IMR-90 (cell line): ENCODE measurements at regions not wholly inside any gene's neighbourhood (a gene's known extent, or its start where the extent isn't known, plus 50 kb on each side); places are given as distances from the start of the nearest gene placed in this dataset.

Experiments used
- ATAC-seq: fragments of 200-7000 bp; cut with Tn5 transposase; 2 replicates; pipeline ENCODE4 v1.9.1; 2020; ENCODE audit warnings: low read depth, mild to moderate bottlenecking, moderate library complexity
- BruUV-seq: library from RNA; stranded (reverse); fragments of 400-500 nt; replicated peaks from 2 replicates; lab custom pipeline; 2021; lab: Mats Ljungman, UMichigan
- CTCF ChIA-PET: fragments of 300-600 bp; formaldehyde crosslinking; extraction: SDS; loops from one replicate; lab custom pipeline; 2021; ENCODE audit warnings: antibody characterized with exemption; lab: Yijun Ruan, JAX
- POLR2A ChIA-PET: fragments of 300-600 bp; sonication (Branson Sonifier 250); formaldehyde crosslinking; loops from one replicate; lab custom pipeline; 2022; ENCODE audit warnings: antibody characterized with exemption; ENCODE audit not compliant: unreplicated experiment; lab: Charles Lee
- DNase-seq: peaks from one replicate; pipeline ENCODE4 v3.0.0; 2013
- H2AFZ ChIP-seq: replicated peaks from 2 replicates; pipeline ENCODE3; 2013; ENCODE audit warnings: low read length, mild to moderate bottlenecking; ENCODE audit not compliant: poor library complexity
- H2AK5ac ChIP-seq: 2 replicates; pipeline ENCODE4 v1.6.1; 2013; ENCODE audit warnings: low read depth, low read length, inconsistent platforms
- H2AK9ac ChIP-seq: replicated peaks from 2 replicates; pipeline ENCODE3; 2013; ENCODE audit warnings: mild to moderate bottlenecking, low read depth, low read length, moderate library complexity; ENCODE audit not compliant: poor library complexity
- H2BK120ac ChIP-seq: 2 replicates; pipeline ENCODE4 v1.6.1; 2013; ENCODE audit warnings: low read depth, low read length, inconsistent platforms
- H2BK15ac ChIP-seq: 3 replicates; pipeline ENCODE4 v1.6.1; 2013; ENCODE audit warnings: low read depth, low read length, inconsistent platforms
- H2BK20ac ChIP-seq: 2 replicates; pipeline ENCODE4 v1.6.1; 2013; ENCODE audit warnings: low read depth, mild to moderate bottlenecking, inconsistent platforms, low read length, moderate library complexity
- H2BK5ac ChIP-seq: 2 replicates; pipeline ENCODE4 v1.6.1; 2013; ENCODE audit warnings: mild to moderate bottlenecking, low read depth, low read length, inconsistent platforms; ENCODE audit not compliant: poor library complexity, severe bottlenecking
- H3K14ac ChIP-seq: replicated peaks from 2 replicates; pipeline ENCODE4 v1.6.1; 2013; ENCODE audit warnings: low read depth, low read length, inconsistent platforms
- H3K18ac ChIP-seq: 2 replicates; pipeline ENCODE4 v1.6.1; 2013; ENCODE audit warnings: low read depth, low read length, control low read depth
- H3K23ac ChIP-seq: 2 replicates; pipeline ENCODE4 v1.6.1; 2013; ENCODE audit warnings: low read depth, low read length, inconsistent platforms
- H3K27ac ChIP-seq: 2 replicates; pipeline ENCODE4 v1.5.1; 2013; ENCODE audit warnings: mild to moderate bottlenecking, control low read depth, low read length; ENCODE audit not compliant: insufficient read depth
- H3K27me3 ChIP-seq: 2 replicates; pipeline ENCODE4 v1.6.1; 2013; ENCODE audit warnings: low read length; ENCODE audit not compliant: control insufficient read depth, insufficient read depth
- H3K36me3 ChIP-seq: 2 replicates; pipeline ENCODE4 v1.6.1; 2013; ENCODE audit warnings: low read length, mixed read lengths; ENCODE audit not compliant: control insufficient read depth, insufficient read depth
- H3K4ac ChIP-seq: 2 replicates; pipeline ENCODE4 v1.6.1; 2013; ENCODE audit warnings: low read depth, low read length, inconsistent platforms
- H3K4me1 ChIP-seq: 2 replicates; pipeline ENCODE4 v1.6.1; 2013; ENCODE audit warnings: low read length, mixed read lengths; ENCODE audit not compliant: control insufficient read depth, insufficient read depth
- H3K4me2 ChIP-seq: 2 replicates; pipeline ENCODE4 v1.6.1; 2013; ENCODE audit warnings: low read depth, mild to moderate bottlenecking, control low read depth, low read length, moderate library complexity
- H3K4me3 ChIP-seq: 2 replicates; pipeline ENCODE4 v1.5.1; 2013; ENCODE audit warnings: low read depth, mild to moderate bottlenecking, control low read depth, low read length, moderate library complexity; ENCODE audit not compliant: insufficient read depth
- H3K56ac ChIP-seq: 2 replicates; pipeline ENCODE4 v1.6.1; 2013; ENCODE audit warnings: low read length, inconsistent platforms; ENCODE audit not compliant: insufficient read depth; ENCODE audit errors: extremely low read depth
- H3K79me1 ChIP-seq, 2 experiments: 2 replicates each; pipeline ENCODE4 v1.6.1; 2013; ENCODE audit warnings: low read length in 2 of 2, inconsistent platforms in 1 of 2, low read depth in 1 of 2
- H3K9ac ChIP-seq: 2 replicates; pipeline ENCODE4 v1.6.1; 2013; ENCODE audit warnings: low read depth, low read length, control low read depth
- H3K9me1 ChIP-seq: 2 replicates; pipeline ENCODE4 v1.6.1; 2013; ENCODE audit warnings: low read length, inconsistent platforms; ENCODE audit not compliant: insufficient read depth
- H3K9me3 ChIP-seq: 2 replicates; pipeline ENCODE4 v1.6.1; 2013; ENCODE audit warnings: low read length; ENCODE audit not compliant: control insufficient read depth, insufficient read depth
- H4K20me1 ChIP-seq: 2 replicates; pipeline ENCODE4 v1.6.1; 2013; ENCODE audit warnings: low read length, inconsistent platforms; ENCODE audit not compliant: insufficient read depth
- H4K5ac ChIP-seq: 2 replicates; pipeline ENCODE4 v1.6.1; 2013; ENCODE audit warnings: mild to moderate bottlenecking, low read depth, low read length, control low read depth
- H4K8ac ChIP-seq, 2 experiments: 2 replicates each; pipeline ENCODE4 v1.6.1; 2013; ENCODE audit warnings: low read depth in 2 of 2, low read length in 2 of 2, control low read depth in 1 of 2, inconsistent platforms in 1 of 2
- H4K91ac ChIP-seq: 2 replicates; pipeline ENCODE4 v1.6.1; 2013; ENCODE audit warnings: low read depth, low read length, inconsistent platforms; ENCODE audit not compliant: insufficient read depth
- CEBPB ChIP-seq: IDR thresholded peaks from 2 replicates; pipeline ENCODE4 v1.6.1; 2012; ENCODE audit warnings: low read depth, low read length, improper control_type of control experiment
- CHD1 ChIP-seq: IDR thresholded peaks from 2 replicates; pipeline ENCODE4 v1.6.1; 2012; ENCODE audit warnings: low read depth, low read length, improper control_type of control experiment
- FOS ChIP-seq: fragments of 150-350 bp; IDR thresholded peaks from 2 replicates; pipeline ENCODE4 v1.6.1; 2016; ENCODE audit warnings: low read depth, low read length
- MAZ ChIP-seq: IDR thresholded peaks from 2 replicates; pipeline ENCODE4 v1.6.1; 2012; ENCODE audit warnings: low read depth, mild to moderate bottlenecking, low read length, improper control_type of control experiment, moderate library complexity, borderline replicate concordance
- MXI1 ChIP-seq: IDR thresholded peaks from 2 replicates; pipeline ENCODE4 v1.6.1; 2012; ENCODE audit warnings: low read depth, mild to moderate bottlenecking, low read length, moderate library complexity, borderline replicate concordance
- RAD21 ChIP-seq: IDR thresholded peaks from 2 replicates; pipeline ENCODE4 v1.6.1; 2012; ENCODE audit warnings: low read length, improper control_type of control experiment
- RCOR1 ChIP-seq: IDR thresholded peaks from 2 replicates; pipeline ENCODE4 v1.6.1; 2012; ENCODE audit warnings: mild to moderate bottlenecking, low read length, improper control_type of control experiment; ENCODE audit not compliant: insufficient replicate concordance
- WGBS, 2 experiments: methylation state at CpG; one replicate each; pipeline versions ENCODE4 v1.1.5 to v1.1.7; 2013; ENCODE audit warnings: missing lambda C conversion rate in 2 of 2; ENCODE audit not compliant: insufficient read length in 1 of 2; ENCODE audit errors: extremely low coverage in 2 of 2; 5-methylcytosine and 5-hydroxymethylcytosine counted together
- dilution Hi-C: fragments of 300-500 bp; cut with HindIII; formaldehyde crosslinking; loops from one replicate; pipeline ENCODE4 v1.14.3; 2018; ENCODE audit warnings: low sequenced_read_pairs; ENCODE audit not compliant: unreplicated experiment
- in situ Hi-C: fragments of 300-500 bp; cut with MboI; formaldehyde crosslinking; loops from 3 replicates; pipeline ENCODE4 v1.14.3; 2019; ENCODE audit warnings: low sequenced_read_pairs, inconsistent platforms, mixed read lengths
- intact Hi-C: fragments of 100-400 bp; cut with micrococcal nuclease; formaldehyde crosslinking; loops from 2 replicates; pipeline ENCODE4 v1.10.0; 2022
- TF ChIP-seq, protein P1 (sequence below): fragments of 150-350 bp; IDR thresholded peaks from 2 replicates; pipeline ENCODE4 v1.6.1; 2017; ENCODE audit warnings: mild to moderate bottlenecking, antibody characterized with exemption, low read length, low read depth
- TF ChIP-seq, protein P2 (sequence below): conservative IDR thresholded peaks from 2 replicates; pipeline ENCODE4 v1.5.1; 2012; ENCODE audit warnings: mild to moderate bottlenecking, low read depth, low read length, improper control_type of control experiment

DNA sequence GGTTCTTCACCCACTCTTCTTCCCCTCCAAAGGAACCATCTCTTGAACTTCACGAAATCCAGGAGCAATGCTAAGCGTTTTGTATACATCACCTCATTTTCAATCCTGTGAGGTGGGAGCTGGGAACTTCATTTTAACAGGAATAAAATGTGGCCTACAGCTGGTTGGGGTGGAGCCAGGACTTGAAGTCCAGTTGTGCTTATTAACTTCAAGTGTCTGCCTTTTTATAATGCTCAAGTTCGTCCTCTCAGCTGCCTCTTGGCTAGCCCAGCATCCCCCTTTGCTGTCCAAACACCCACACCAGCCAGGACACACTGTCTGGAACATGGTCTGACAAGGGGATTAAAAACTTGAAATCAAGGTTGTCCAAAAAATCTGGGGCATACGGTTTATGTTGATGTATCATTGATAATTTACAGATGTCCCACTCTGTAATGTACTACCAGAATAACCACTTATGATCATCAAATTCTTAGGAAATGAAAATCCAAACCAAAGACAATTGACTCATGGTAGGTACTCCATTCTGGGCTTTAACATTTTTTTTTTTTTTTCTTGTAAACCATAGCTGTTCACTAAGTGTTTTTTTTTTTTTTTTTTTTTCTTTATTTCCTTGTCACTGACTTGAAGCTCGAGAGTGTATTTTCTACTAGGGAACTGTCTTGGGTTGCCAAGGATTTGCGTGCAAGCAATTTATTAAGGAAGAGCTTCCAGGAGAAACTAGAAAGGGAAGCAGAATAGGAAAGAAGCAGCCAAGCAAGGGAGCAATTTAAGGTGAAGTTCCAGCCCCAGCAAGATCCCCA is 252.3 kb downstream of the EFCAB11 start (continued):
- TF ChIP-seq RCOR1 = no peak

DNA sequence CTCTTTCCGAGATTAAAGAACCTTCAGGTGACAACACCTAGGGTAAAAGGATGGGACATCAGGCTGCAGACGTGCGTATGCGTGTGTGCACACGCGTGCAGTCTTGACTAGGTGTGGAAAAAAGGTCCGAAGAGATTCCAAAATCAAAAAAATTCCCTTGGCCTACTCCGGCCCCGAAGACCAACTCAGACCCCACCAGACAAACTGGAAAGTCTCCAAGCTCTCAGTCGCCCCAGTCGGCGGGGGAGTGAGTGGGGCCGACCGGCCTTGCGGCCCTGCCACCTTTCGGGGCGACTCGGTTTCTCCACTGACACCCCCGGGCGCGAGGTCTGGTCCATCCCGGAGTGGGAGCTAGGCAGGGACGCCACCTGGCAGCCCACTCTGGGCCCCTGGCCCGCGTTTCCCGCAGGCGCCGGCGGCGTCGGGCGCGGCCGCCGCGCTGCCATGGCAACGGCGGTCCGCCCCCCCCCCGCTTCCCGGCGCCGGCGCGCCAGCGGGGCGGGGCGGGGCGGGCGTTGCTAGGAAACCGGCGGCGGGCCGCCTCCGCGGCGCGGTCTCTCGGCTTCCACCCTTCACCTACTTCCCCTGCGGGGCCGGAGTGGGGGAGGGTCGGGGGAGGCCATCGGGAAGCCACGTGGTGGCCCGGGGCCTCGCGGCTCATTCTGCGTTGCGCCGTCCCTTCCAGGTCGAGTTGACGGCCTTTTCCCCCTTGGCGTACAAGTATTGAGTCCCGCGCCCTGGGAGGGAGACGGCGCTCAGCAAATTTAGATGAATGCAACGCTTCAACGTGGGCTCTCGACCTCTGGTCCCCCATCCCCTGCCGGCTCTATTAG is 253.1 kb downstream of the EFCAB11 start:
- peak overlapping the region; percentile 30 for H2BK5ac ChIP-seq
- H3K9me1 ChIP-seq = peaks cover 11% of the 10 kb centered on the region; the same call in 1 of the 2 replicates
- H3K4me3 ChIP-seq = peak overlapping the region; percentile 69
- H2BK20ac ChIP-seq = peak overlapping the region; percentile 66
- peak overlapping the region; percentile 93 for H2BK120ac ChIP-seq
- H3K79me1 ChIP-seq = no peaks in the 10 kb centered on the region; a peak in 1 of 4 replicates
- peak overlapping the region; percentile 68 for H3K27ac ChIP-seq
- no peaks in the 10 kb centered on the region for H3K9me3 ChIP-seq
- H2BK15ac ChIP-seq = peak overlapping the region; percentile 92; the same call in 2 of the 3 replicates
- H3K18ac ChIP-seq = peak overlapping the region; percentile 62
- dilution Hi-C loops = no loop called here
- ATAC-seq (peak; percentile 94), DNase-seq (peak; percentile 62)
- peak overlapping the region; percentile 82 for H3K4me2 ChIP-seq
- H3K36me3 ChIP-seq = no peaks in the 10 kb centered on the region
- in situ Hi-C loops = no loop called here
- 7% methylated on average over 22 of the region's 81 CpGs; no CpG with 5 or more reads in 1 of the 2 experiments for WGBS, 2 experiments
- H3K27me3 ChIP-seq = no peaks in the 10 kb centered on the region
- H4K8ac ChIP-seq = peak overlapping the region; percentile 88 to 93
- intact Hi-C loops = loop anchor here (5.0 kb wide), 2 partner anchors 146 to 284 kb away; partner anchors contain the start of gene FOXN3
- H3K4me1 ChIP-seq = peaks cover 5% of the 10 kb centered on the region
- H2AFZ ChIP-seq = peak overlapping the region; percentile 95
- H4K91ac ChIP-seq = peak overlapping the region; percentile 92
- no TSS peak for BruUV-seq
- peak overlapping the region; percentile 82 for H3K14ac ChIP-seq
- H4K5ac ChIP-seq = peak overlapping the region; percentile 76
- no peaks in the 10 kb centered on the region for H4K20me1 ChIP-seq
- no peak for TF ChIP-seq CHD1
- TF ChIP-seq CEBPB = no peak
- TF ChIP-seq, protein P1, sequence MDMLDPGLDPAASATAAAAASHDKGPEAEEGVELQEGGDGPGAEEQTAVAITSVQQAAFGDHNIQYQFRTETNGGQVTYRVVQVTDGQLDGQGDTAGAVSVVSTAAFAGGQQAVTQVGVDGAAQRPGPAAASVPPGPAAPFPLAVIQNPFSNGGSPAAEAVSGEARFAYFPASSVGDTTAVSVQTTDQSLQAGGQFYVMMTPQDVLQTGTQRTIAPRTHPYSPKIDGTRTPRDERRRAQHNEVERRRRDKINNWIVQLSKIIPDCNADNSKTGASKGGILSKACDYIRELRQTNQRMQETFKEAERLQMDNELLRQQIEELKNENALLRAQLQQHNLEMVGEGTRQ = peak; percentile 72
- peak; percentile 30; the same call in 1 of the 2 replicates for TF ChIP-seq MXI1
- peak; percentile 54; the same call in 1 of the 2 replicates for TF ChIP-seq MAZ
- TF ChIP-seq, protein P2, sequence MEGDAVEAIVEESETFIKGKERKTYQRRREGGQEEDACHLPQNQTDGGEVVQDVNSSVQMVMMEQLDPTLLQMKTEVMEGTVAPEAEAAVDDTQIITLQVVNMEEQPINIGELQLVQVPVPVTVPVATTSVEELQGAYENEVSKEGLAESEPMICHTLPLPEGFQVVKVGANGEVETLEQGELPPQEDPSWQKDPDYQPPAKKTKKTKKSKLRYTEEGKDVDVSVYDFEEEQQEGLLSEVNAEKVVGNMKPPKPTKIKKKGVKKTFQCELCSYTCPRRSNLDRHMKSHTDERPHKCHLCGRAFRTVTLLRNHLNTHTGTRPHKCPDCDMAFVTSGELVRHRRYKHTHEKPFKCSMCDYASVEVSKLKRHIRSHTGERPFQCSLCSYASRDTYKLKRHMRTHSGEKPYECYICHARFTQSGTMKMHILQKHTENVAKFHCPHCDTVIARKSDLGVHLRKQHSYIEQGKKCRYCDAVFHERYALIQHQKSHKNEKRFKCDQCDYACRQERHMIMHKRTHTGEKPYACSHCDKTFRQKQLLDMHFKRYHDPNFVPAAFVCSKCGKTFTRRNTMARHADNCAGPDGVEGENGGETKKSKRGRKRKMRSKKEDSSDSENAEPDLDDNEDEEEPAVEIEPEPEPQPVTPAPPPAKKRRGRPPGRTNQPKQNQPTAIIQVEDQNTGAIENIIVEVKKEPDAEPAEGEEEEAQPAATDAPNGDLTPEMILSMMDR = no peak
- peak; percentile 9; the same call in 1 of the 2 replicates for TF ChIP-seq RAD21
- TF ChIP-seq FOS = no peak
- H3K56ac ChIP-seq = peak overlapping the region; percentile 36
- peak overlapping the region; percentile 92 for H3K4ac ChIP-seq
- POLR2A ChIA-PET = no interaction called here
- CTCF ChIA-PET = interaction anchor here (0.5 to 1.3 kb wide), 2 partner anchors 16 to 344 kb away, joined by 3 to 4 read pairs; no protein-coding TSS in a partner anchor
- H3K23ac ChIP-seq = peak overlapping the region; percentile 88
- peak overlapping the region; percentile 16 for H3K9ac ChIP-seq
- peak overlapping the region; percentile 15; the same call in 1 of the 2 replicates for H2AK5ac ChIP-seq
- H2AK9ac ChIP-seq = peak overlapping the region; percentile 84
